ENCODE measurements at regions not wholly inside any gene's neighbourhood (a gene's known extent, or its start where the extent isn't known, plus 50 kb on each side); places are given as distances from the start of the nearest gene placed in this dataset.

DNA sequence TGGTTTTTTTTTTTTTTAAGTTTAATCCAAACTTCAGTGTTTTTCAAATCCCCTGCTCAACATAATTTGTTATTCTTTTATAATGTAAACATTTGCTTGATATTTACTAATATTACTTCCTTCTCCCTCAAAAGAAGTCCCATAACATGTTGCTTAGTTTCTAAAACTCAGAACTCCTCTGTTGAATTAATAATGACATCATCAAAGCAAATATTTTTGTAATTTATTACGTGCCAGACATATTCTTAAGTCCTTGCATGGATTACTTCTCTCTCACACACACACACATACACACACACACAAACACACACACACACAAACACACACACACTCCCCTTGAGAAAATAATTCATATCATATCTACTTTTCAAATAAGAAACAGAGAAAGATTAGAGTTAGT is 1432.3 kb upstream of the SPRY2 start:
- Histone ChIP-seq H2AFZ (ENCODE audit: low read length, unreplicated experiment) (no peak overlapping the region), H3K4me1 (ENCODE audit: control insufficient read depth, insufficient read depth, low read length, unreplicated experiment) (no peaks in the 10 kb centered on the region), H3K27ac (ENCODE audit: low read depth, low read length) (no peak overlapping the region), H3K79me2 (ENCODE audit: control insufficient read depth, insufficient read depth, low read length, unreplicated experiment) (no peaks in the 10 kb centered on the region), H3K27me3 (ENCODE audit: insufficient read depth, low read length) (no peaks in the 10 kb centered on the region), H3K36me3 (ENCODE audit: insufficient read depth, low read length) (no peaks in the 10 kb centered on the region), H3K4me3 (ENCODE audit: low read depth, low read length) (no peak overlapping the region)

DNA sequence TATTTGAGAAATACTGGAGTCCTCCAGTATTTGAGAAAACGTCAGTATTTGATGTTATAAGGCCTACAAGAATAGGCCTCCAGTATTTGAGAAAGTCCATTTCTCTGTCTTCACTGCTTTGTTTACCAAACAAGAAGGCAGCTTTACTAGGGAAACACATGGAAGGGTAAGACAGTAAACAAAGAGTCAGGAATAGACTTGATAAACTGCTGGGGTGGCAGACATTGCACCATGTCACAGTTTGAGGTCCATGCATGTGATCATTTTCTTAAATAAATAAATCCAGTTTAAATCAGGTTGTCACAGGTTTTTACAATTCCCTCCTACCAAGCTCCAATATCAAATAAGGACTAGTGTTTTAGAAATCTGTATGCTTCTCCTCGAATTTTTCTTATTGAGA is 1431.0 kb upstream of the SPRY2 start:
- Histone ChIP-seq H3K27ac (ENCODE audit: low read depth, low read length) (no peak overlapping the region), H3K27me3 (ENCODE audit: insufficient read depth, low read length) (no peaks in the 10 kb centered on the region), H2AFZ (ENCODE audit: low read length, unreplicated experiment) (no peak overlapping the region), H3K79me2 (ENCODE audit: control insufficient read depth, insufficient read depth, low read length, unreplicated experiment) (no peaks in the 10 kb centered on the region), H3K4me3 (ENCODE audit: low read depth, low read length) (no peak overlapping the region), H3K4me1 (ENCODE audit: control insufficient read depth, insufficient read depth, low read length, unreplicated experiment) (no peaks in the 10 kb centered on the region), H3K36me3 (ENCODE audit: insufficient read depth, low read length) (no peaks in the 10 kb centered on the region)

DNA sequence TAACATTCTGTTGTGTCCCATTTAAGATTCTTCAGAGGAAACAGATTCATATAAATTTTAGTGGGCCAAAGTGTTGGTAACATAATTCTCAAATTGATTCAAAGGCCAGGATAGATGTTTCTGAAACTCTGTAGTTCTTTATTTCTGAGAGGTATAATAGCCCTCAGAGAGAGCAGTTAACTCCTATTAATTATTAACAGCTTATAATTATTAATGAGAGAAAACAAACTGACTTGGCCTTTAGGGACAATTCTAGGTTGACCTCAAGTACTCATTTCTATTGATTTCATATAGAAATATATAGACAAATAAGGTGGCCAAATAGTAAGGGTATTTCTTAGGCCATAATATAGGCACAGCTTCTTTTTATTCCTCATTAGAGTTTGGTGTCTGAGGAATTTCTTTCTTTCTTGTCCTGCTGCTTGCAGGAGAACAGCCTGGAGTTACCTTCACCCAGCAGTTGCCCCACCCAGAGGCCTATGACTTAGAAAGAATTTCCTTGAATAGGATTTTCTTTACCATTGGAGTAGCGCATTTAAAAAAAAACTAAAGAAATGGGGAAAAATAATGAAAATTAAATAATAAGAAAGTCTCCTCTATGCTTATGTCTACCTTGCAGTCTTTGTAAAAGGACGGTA is 1430.1 kb upstream of the SPRY2 start:
- Histone ChIP-seq H3K36me3 (ENCODE audit: insufficient read depth, low read length) (no peaks in the 10 kb centered on the region), H3K27ac (ENCODE audit: low read depth, low read length) (no peak overlapping the region), H3K27me3 (ENCODE audit: insufficient read depth, low read length) (no peaks in the 10 kb centered on the region), H3K4me1 (ENCODE audit: control insufficient read depth, insufficient read depth, low read length, unreplicated experiment) (no peaks in the 10 kb centered on the region), H3K79me2 (ENCODE audit: control insufficient read depth, insufficient read depth, low read length, unreplicated experiment) (no peaks in the 10 kb centered on the region), H2AFZ (ENCODE audit: low read length, unreplicated experiment) (no peak overlapping the region), H3K4me3 (ENCODE audit: low read depth, low read length) (no peak overlapping the region)

DNA sequence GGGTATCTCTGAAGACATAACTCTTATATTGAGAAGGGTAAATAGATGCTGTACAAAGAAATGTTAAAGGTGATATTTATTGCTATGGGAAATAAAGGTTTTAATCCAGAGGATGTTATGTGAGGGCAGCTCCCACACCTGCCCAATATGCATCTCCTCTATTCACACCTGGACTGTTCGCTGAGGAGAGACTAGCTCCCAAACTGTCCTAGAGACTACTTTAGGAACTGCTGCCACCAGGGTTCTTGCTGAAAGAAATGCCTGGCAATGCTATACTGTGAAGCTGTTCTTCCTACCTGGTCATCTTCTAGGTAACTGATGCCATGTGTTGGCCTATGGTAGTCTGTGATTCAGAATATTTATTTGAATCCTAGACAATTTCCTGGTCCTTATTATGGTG is 1421.5 kb upstream of the SPRY2 start:
- H3K79me2 ChIP-seq (ENCODE audit: control insufficient read depth, insufficient read depth, low read length, unreplicated experiment), result no peaks in the 10 kb centered on the region
- H3K36me3 ChIP-seq (ENCODE audit: insufficient read depth, low read length), result no peaks in the 10 kb centered on the region
- H3K4me1 ChIP-seq (ENCODE audit: control insufficient read depth, insufficient read depth, low read length, unreplicated experiment), result no peaks in the 10 kb centered on the region
- H3K4me3 ChIP-seq (ENCODE audit: low read depth, low read length), result no peak overlapping the region
- H3K27ac ChIP-seq (ENCODE audit: low read depth, low read length), result no peak overlapping the region
- no peak overlapping the region for H2AFZ ChIP-seq (ENCODE audit: low read length, unreplicated experiment)
- H3K27me3 ChIP-seq (ENCODE audit: insufficient read depth, low read length), result no peaks in the 10 kb centered on the region

DNA sequence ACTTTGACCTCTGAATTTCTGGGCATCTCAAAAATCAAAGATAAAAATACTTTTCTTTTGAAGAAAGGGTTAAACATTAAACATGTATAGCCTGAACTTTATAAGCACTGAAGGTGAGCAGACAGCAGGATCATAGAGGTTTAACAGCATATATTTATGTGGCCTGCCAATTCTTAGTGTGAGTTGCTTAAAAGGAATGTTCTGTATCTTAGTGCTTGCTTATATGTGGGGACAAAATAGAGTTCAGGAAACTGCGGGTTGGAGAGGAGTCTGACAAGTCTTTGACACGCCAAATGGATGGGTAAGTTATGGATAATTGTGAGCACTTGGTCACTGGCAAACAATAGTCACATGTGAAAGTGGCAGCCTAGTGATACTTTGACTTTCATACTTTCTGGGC is 1419.4 kb upstream of the SPRY2 start:
- H3K27ac ChIP-seq (ENCODE audit: low read depth, low read length), result no peak overlapping the region
- H3K27me3 ChIP-seq (ENCODE audit: insufficient read depth, low read length), result no peaks in the 10 kb centered on the region
- no peaks in the 10 kb centered on the region for H3K4me1 ChIP-seq (ENCODE audit: control insufficient read depth, insufficient read depth, low read length, unreplicated experiment)
- no peak overlapping the region for H2AFZ ChIP-seq (ENCODE audit: low read length, unreplicated experiment)
- no peak overlapping the region for H3K4me3 ChIP-seq (ENCODE audit: low read depth, low read length)
- no peaks in the 10 kb centered on the region for H3K36me3 ChIP-seq (ENCODE audit: insufficient read depth, low read length)
- H3K79me2 ChIP-seq (ENCODE audit: control insufficient read depth, insufficient read depth, low read length, unreplicated experiment), result no peaks in the 10 kb centered on the region

DNA sequence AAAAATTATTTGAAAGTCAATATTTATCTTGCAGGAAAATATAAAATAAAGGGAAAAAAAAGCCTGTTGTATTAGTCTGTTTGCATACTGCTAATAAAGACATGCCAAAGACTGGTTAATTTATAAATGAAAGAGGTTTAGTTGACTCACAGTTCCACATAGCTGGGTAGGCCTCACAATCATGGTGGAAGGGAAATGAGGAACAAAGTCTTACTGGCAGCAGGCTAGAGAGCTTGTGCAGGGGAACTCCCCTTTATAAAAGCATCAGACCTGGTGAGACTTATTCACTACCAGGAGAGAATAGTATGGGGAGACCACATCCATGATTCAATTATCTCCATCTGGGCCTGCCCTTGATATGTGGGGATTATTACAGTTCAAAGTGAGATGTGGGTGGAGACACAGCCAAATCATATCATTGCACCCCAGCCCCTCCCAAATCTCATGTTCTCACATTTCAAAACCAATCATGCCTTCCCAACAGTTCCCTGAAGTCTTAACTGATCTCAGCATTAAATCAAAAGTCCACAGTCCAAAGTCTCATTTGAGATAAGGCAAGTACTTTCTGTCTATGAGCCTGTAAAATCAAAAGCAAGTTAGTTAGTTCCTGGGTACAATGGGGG is 1416.5 kb upstream of the SPRY2 start:
- no peak overlapping the region for H3K4me3 ChIP-seq (ENCODE audit: low read depth, low read length)
- no peaks in the 10 kb centered on the region for H3K4me1 ChIP-seq (ENCODE audit: control insufficient read depth, insufficient read depth, low read length, unreplicated experiment)

DNA sequence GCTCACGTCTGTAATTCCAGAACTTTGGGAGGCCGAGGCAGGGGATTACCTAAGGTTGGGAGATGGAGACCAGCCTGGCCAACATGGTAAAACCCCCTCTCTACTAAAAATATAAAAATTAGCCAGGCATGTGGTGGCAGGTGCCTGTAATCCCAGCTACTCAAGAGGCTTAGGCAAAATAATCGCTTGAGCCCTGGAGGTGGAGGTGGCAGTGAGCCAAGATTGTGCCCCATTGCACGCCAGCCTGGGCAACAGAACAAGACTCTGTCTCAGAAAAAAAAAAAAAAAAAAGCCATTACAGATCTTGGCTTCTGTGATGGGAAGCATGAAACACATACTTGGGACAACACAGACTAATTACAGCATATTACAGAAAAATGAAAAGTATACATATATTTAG is 1404.5 kb upstream of the SPRY2 start:
- Histone ChIP-seq H3K4me1 (ENCODE audit: control insufficient read depth, insufficient read depth, low read length, unreplicated experiment) (no peaks in the 10 kb centered on the region), H3K4me3 (ENCODE audit: low read depth, low read length) (no peak overlapping the region), H2AFZ (ENCODE audit: low read length, unreplicated experiment) (no peak overlapping the region), H3K27me3 (ENCODE audit: insufficient read depth, low read length) (no peaks in the 10 kb centered on the region), H3K36me3 (ENCODE audit: insufficient read depth, low read length) (no peaks in the 10 kb centered on the region), H3K79me2 (ENCODE audit: control insufficient read depth, insufficient read depth, low read length, unreplicated experiment) (no peaks in the 10 kb centered on the region), H3K27ac (ENCODE audit: low read depth, low read length) (no peak overlapping the region)

More for the DNA sequence above, 1416.5 kb upstream of the SPRY2 start:
- H2AFZ ChIP-seq (ENCODE audit: low read length, unreplicated experiment), result no peak overlapping the region
- no peaks in the 10 kb centered on the region for H3K79me2 ChIP-seq (ENCODE audit: control insufficient read depth, insufficient read depth, low read length, unreplicated experiment)
- H3K27ac ChIP-seq (ENCODE audit: low read depth, low read length), result no peak overlapping the region
- H3K36me3 ChIP-seq (ENCODE audit: insufficient read depth, low read length), result no peaks in the 10 kb centered on the region
- H3K27me3 ChIP-seq (ENCODE audit: insufficient read depth, low read length), result no peaks in the 10 kb centered on the region

DNA sequence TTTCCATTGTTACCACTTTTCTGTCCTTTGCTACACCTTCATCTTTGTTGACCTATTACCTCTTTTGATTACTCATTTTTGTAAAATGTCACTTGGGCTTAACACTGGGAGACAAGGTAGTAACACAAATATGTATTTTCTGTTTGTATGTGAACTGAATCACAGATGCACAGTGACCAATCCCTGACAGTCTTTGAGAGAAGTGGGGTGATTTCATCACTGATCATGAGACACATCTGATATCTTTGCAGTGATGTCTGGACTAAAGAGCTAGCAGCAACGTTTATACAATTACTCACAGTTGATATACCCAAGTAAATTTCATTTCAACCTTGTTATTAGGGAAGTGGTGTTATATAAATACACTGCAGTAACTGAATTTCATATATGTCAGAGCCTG is 1397.4 kb upstream of the SPRY2 start:
- Histone ChIP-seq H3K27me3 (ENCODE audit: insufficient read depth, low read length) (no peaks in the 10 kb centered on the region), H3K27ac (ENCODE audit: low read depth, low read length) (no peak overlapping the region), H3K36me3 (ENCODE audit: insufficient read depth, low read length) (no peaks in the 10 kb centered on the region), H3K4me1 (ENCODE audit: control insufficient read depth, insufficient read depth, low read length, unreplicated experiment) (no peaks in the 10 kb centered on the region), H3K79me2 (ENCODE audit: control insufficient read depth, insufficient read depth, low read length, unreplicated experiment) (no peaks in the 10 kb centered on the region), H2AFZ (ENCODE audit: low read length, unreplicated experiment) (no peak overlapping the region), H3K4me3 (ENCODE audit: low read depth, low read length) (no peak overlapping the region)

DNA sequence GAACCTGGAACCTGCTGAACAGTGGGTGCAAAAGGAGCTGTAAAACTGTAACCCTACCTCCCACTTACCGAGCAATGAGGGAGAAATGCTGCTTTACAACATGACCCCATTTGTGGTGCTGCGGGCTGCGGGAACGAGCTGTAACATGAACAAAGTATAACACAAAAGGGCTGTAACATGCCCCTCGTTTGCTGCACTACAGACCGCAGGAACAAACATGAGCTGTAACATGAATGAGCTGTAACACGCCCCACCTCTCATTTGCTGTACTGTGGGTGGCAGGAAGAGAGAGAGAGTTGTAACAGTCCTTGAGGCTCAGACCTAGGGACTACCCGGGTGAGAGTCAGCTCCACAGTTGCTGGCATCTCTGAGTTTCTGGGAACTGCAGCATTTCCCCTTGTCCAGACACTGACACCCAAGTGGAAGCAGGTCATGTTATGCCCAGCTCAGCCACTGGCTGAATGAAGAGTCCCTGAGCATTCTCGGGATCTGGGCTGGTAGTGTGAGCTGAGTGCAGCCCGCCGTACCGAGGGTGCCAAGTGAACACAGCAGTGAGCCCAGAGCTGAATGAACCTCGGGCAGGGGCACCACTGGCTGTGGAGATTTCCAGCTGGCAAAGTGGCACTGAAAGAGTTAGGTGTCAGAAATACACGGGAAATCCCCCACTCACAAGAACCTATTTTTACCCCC is 1385.3 kb upstream of the SPRY2 start:
- H3K4me3 ChIP-seq (ENCODE audit: low read depth, low read length), result no peak overlapping the region
- no peaks in the 10 kb centered on the region for H3K27me3 ChIP-seq (ENCODE audit: insufficient read depth, low read length)
- H3K36me3 ChIP-seq (ENCODE audit: insufficient read depth, low read length), result no peaks in the 10 kb centered on the region
- no peak overlapping the region for H2AFZ ChIP-seq (ENCODE audit: low read length, unreplicated experiment)
- no peak overlapping the region for H3K27ac ChIP-seq (ENCODE audit: low read depth, low read length)
- H3K79me2 ChIP-seq (ENCODE audit: control insufficient read depth, insufficient read depth, low read length, unreplicated experiment), result no peaks in the 10 kb centered on the region
- H3K4me1 ChIP-seq (ENCODE audit: control insufficient read depth, insufficient read depth, low read length, unreplicated experiment), result no peaks in the 10 kb centered on the region

DNA sequence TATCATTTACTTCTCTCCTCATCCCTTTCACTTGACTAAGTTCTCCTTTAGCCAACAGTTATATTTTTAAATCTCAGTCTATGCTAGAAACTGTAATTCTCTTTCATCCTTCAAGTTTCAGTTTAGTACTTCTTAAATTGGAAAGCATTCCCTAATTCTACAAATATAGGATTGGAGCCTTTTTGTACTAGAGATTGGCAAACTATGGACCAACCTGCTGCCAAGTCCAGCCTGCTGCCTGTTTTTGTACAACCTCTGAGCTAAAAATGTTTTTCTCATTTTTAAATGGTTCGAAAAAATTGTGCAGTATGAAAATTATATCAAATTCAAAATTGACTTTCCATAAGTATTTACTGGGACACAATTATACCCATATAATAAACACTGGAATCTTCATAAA is 1381.5 kb upstream of the SPRY2 start:
- Histone ChIP-seq H3K4me3 (ENCODE audit: low read depth, low read length) (no peak overlapping the region), H3K27me3 (ENCODE audit: insufficient read depth, low read length) (no peaks in the 10 kb centered on the region), H3K79me2 (ENCODE audit: control insufficient read depth, insufficient read depth, low read length, unreplicated experiment) (no peaks in the 10 kb centered on the region), H3K36me3 (ENCODE audit: insufficient read depth, low read length) (no peaks in the 10 kb centered on the region), H3K4me1 (ENCODE audit: control insufficient read depth, insufficient read depth, low read length, unreplicated experiment) (no peaks in the 10 kb centered on the region), H2AFZ (ENCODE audit: low read length, unreplicated experiment) (no peak overlapping the region), H3K27ac (ENCODE audit: low read depth, low read length) (no peak overlapping the region)

DNA sequence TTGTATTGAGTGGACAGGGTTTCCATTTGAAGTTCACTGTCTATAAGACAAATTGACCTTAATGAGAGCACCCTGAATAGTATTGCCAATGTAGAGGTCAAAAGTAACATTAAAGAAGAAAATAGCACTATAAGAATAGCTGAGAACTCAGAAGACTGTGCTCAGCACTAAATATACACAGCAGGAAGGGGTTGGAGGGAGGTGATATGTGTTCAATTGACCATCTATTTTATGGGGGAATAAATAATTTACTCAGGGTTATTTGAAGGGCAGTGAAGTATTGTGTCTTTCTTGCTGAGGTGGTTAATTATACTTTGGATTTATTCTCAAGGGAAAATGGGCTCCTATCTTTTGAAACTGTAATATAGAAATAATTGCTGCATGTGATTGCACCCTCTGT is 1380.5 kb upstream of the SPRY2 start:
- Histone ChIP-seq H3K27me3 (ENCODE audit: insufficient read depth, low read length) (no peaks in the 10 kb centered on the region), H3K4me1 (ENCODE audit: control insufficient read depth, insufficient read depth, low read length, unreplicated experiment) (no peaks in the 10 kb centered on the region), H2AFZ (ENCODE audit: low read length, unreplicated experiment) (no peak overlapping the region), H3K4me3 (ENCODE audit: low read depth, low read length) (no peak overlapping the region), H3K36me3 (ENCODE audit: insufficient read depth, low read length) (no peaks in the 10 kb centered on the region), H3K27ac (ENCODE audit: low read depth, low read length) (no peak overlapping the region), H3K79me2 (ENCODE audit: control insufficient read depth, insufficient read depth, low read length, unreplicated experiment) (no peaks in the 10 kb centered on the region)

Data from ACC112 (cell line).